ENCODE measurements at regions not wholly inside any gene's neighbourhood (a gene's known extent, or its start where the extent isn't known, plus 50 kb on each side); places are given as distances from the start of the nearest gene placed in this dataset.
A peak's percentile ranks its signal among the peaks of the same experiment; 100 is the strongest.

- H3K4me3 ChIP-seq (ENCODE audit: low read depth, low read length), result no peak overlapping the region
- DNase-seq (ENCODE audit: low read depth), result no peak
Observed at GRCh38 chr12:91591639-91591987, 409.0 kb upstream of the DCN start.

- no peak for DNase-seq (ENCODE audit: low read depth)
- no peak overlapping the region for H3K4me3 ChIP-seq (ENCODE audit: low read depth, low read length)
Observed at GRCh38 chr12:91590966-91591638, 408.5 kb upstream of the DCN start.

GRCh38 chr12:91588874-91589454 is 406.3 kb upstream of the DCN start:
- no peak overlapping the region for H3K4me3 ChIP-seq (ENCODE audit: low read depth, low read length)
- no peak for DNase-seq (ENCODE audit: low read depth)

- no peak for DNase-seq (ENCODE audit: low read depth)
- H3K4me3 ChIP-seq (ENCODE audit: low read depth, low read length), result no peak overlapping the region
Observed at GRCh38 chr12:91586015-91586414, 403.4 kb upstream of the DCN start.

GRCh38 chr12:91582811-91583210 is 400.2 kb upstream of the DCN start:
- DNase-seq (ENCODE audit: low read depth), result no peak
- H3K4me3 ChIP-seq (ENCODE audit: low read depth, low read length), result no peak overlapping the region

- H3K4me3 ChIP-seq (ENCODE audit: low read depth, low read length), result no peak overlapping the region
- DNase-seq (ENCODE audit: low read depth), result no peak
Observed at GRCh38 chr12:91579516-91580263, 397.1 kb upstream of the DCN start.

- DNase-seq (ENCODE audit: low read depth), result no peak
- peak overlapping the region; percentile 2 for H3K4me3 ChIP-seq (ENCODE audit: low read depth, low read length)
Observed at GRCh38 chr12:91577586-91578539, 395.2 kb upstream of the DCN start.

GRCh38 chr12:91576432-91576831 is 393.8 kb upstream of the DCN start:
- no peak for DNase-seq (ENCODE audit: low read depth)
- no peak overlapping the region for H3K4me3 ChIP-seq (ENCODE audit: low read depth, low read length)

GRCh38 chr12:91575630-91576029 is 393.0 kb upstream of the DCN start:
- H3K4me3 ChIP-seq (ENCODE audit: low read depth, low read length), result no peak overlapping the region
- no peak for DNase-seq (ENCODE audit: low read depth)

- DNase-seq (ENCODE audit: low read depth), result no peak
- H3K4me3 ChIP-seq (ENCODE audit: low read depth, low read length), result no peak overlapping the region
Observed at GRCh38 chr12:91574975-91575374, 392.4 kb upstream of the DCN start.

GRCh38 chr12:91574391-91574790 is 391.8 kb upstream of the DCN start:
- no peak overlapping the region for H3K4me3 ChIP-seq (ENCODE audit: low read depth, low read length)
- DNase-seq (ENCODE audit: low read depth), result no peak

GRCh38 chr12:91572869-91573268 is 390.3 kb upstream of the DCN start:
- H3K4me3 ChIP-seq (ENCODE audit: low read depth, low read length), result no peak overlapping the region
- DNase-seq (ENCODE audit: low read depth), result no peak

- no peak for DNase-seq (ENCODE audit: low read depth)
- no peak overlapping the region for H3K4me3 ChIP-seq (ENCODE audit: low read depth, low read length)
Observed at GRCh38 chr12:91567100-91567485, 384.5 kb upstream of the DCN start.

- no peak for DNase-seq (ENCODE audit: low read depth)
- H3K4me3 ChIP-seq (ENCODE audit: low read depth, low read length), result no peak overlapping the region
Observed at GRCh38 chr12:91566328-91567099, 383.9 kb upstream of the DCN start.

- DNase-seq (ENCODE audit: low read depth), result no peak
- H3K4me3 ChIP-seq (ENCODE audit: low read depth, low read length), result no peak overlapping the region
Observed at GRCh38 chr12:91565846-91566245, 383.2 kb upstream of the DCN start.

- no peak overlapping the region for H3K4me3 ChIP-seq (ENCODE audit: low read depth, low read length)
- peak; percentile 22 for DNase-seq (ENCODE audit: low read depth)
Observed at GRCh38 chr12:91565246-91565645, 382.6 kb upstream of the DCN start.

- no peak for DNase-seq (ENCODE audit: low read depth)
- H3K4me3 ChIP-seq (ENCODE audit: low read depth, low read length), result no peak overlapping the region
Observed at GRCh38 chr12:91563011-91563765, 380.6 kb upstream of the DCN start.

GRCh38 chr12:91562476-91562875 is 379.9 kb upstream of the DCN start:
- H3K4me3 ChIP-seq (ENCODE audit: low read depth, low read length), result no peak overlapping the region
- no peak for DNase-seq (ENCODE audit: low read depth)

- H3K4me3 ChIP-seq (ENCODE audit: low read depth, low read length), result no peak overlapping the region
- no peak for DNase-seq (ENCODE audit: low read depth)
Observed at GRCh38 chr12:91561958-91562325, 379.3 kb upstream of the DCN start.
